K562 (cell line): ENCODE measurements at regions not wholly inside any gene's neighbourhood (a gene's known extent, or its start where the extent isn't known, plus 50 kb on each side); places are given as distances from the start of the nearest gene placed in this dataset.

Experiments used
- ATAC-seq: fragments of 200-7000 bp; cut with Tn5 transposase; 3 replicates; pipeline ENCODE4 v1.9.1; 2020; ENCODE audit warnings: moderate library complexity
- BruUV-seq: library from RNA; stranded (reverse); fragments of 400-500 nt; replicated peaks from 2 replicates; lab custom pipeline; 2021; lab: Mats Ljungman, UMichigan
- CTCF ChIA-PET: fragments of 300-600 bp; formaldehyde crosslinking; extraction: SDS; loops from one replicate; lab custom pipeline; 2021; ENCODE audit warnings: low intra/inter-chr PET ratio; lab: Yijun Ruan, JAX
- POLR2A ChIA-PET: fragments of 300-600, 350-650 bp; sonication (Branson Sonifier 250); formaldehyde crosslinking; extraction: SDS; loops from one replicate; lab custom pipeline; 2021; ENCODE audit warnings: antibody characterized with exemption, inconsistent platforms; lab: Yijun Ruan, JAX
- DNase-seq, 4 experiments: peaks; one replicate each; pipeline versions ENCODE4 v3.0.0 to v3.0.0-alpha.2; 2011 to 2018; ENCODE audit warnings: low spot score in 3 of 4, mixed read lengths in 3 of 4; ENCODE audit errors: extremely low read depth in 1 of 4
- FAIRE-seq: peaks from 2 replicates; lab custom pipeline; 2011; peaks lifted over from hg19 to GRCh38; lab: Jason Lieb, UNC
- H2AFZ ChIP-seq: 2 replicates; pipeline ENCODE4 v1.6.0; 2011; ENCODE audit warnings: low read depth, low read length, control low read depth, inconsistent platforms
- H3K27ac ChIP-seq: fragments of 200-600 bp; 3 replicates; pipeline ENCODE4 v1.8.0; 2011; ENCODE audit warnings: low read depth, mild to moderate bottlenecking, control low read depth, inconsistent platforms, low read length, moderate library complexity, mixed read lengths; ENCODE audit errors: extremely low read depth
- H3K27me3 ChIP-seq, 2 experiments: fragments of 300-600 bp in 1 of 2; 2 replicates in 1 of 2; 3 replicates in 1 of 2; pipeline versions ENCODE4 v1.6.0 to v1.8.0; 2011; ENCODE audit warnings: inconsistent platforms in 2 of 2, low read length in 2 of 2, mild to moderate bottlenecking in 1 of 2, mixed read lengths in 1 of 2, moderate library complexity in 1 of 2; ENCODE audit not compliant: control insufficient read depth in 2 of 2, insufficient read depth in 2 of 2
- H3K36me3 ChIP-seq: fragments of 300-600 bp; 3 replicates; pipeline ENCODE4 v1.8.0; 2011; ENCODE audit warnings: mild to moderate bottlenecking, low read length, inconsistent platforms; ENCODE audit not compliant: control insufficient read depth, insufficient read depth
- H3K4me1 ChIP-seq, 2 experiments: fragments of 200-600 bp in 1 of 2; replicated peaks in 1 of 2; 2 replicates in 1 of 2; 3 replicates in 1 of 2; pipeline versions ENCODE4 v1.5.1 to v1.8.0; 2011; ENCODE audit warnings: inconsistent platforms in 2 of 2, low read length in 2 of 2, mild to moderate bottlenecking in 1 of 2, mixed read lengths in 1 of 2, moderate library complexity in 1 of 2; ENCODE audit not compliant: control insufficient read depth in 2 of 2, insufficient read depth in 2 of 2
- H3K4me2 ChIP-seq: 2 replicates; pipeline ENCODE4 v1.6.1; 2011; ENCODE audit warnings: low read length, control low read depth, inconsistent platforms, mixed read lengths; ENCODE audit not compliant: insufficient read depth
- H3K4me3 ChIP-seq: fragments of 200-600 bp; sonication (generic), shearing (Covaris generic); 2 replicates; pipeline ENCODE4 v1.5.1; 2016; ENCODE audit warnings: control low read depth, inconsistent platforms
- H3K79me2 ChIP-seq: fragments of 200-600 bp; 3 replicates; pipeline ENCODE4 v1.8.0; 2011; ENCODE audit warnings: low read length, inconsistent platforms; ENCODE audit not compliant: control insufficient read depth, insufficient read depth
- H3K9ac ChIP-seq, 2 experiments: 2 replicates each; pipeline versions ENCODE4 v1.6.0 to v1.6.1; 2011; ENCODE audit warnings: low read depth in 2 of 2, low read length in 2 of 2, control low read depth in 1 of 2, inconsistent platforms in 1 of 2, mild to moderate bottlenecking in 1 of 2, mixed read lengths in 1 of 2; ENCODE audit not compliant: insufficient read depth in 1 of 2
- H3K9me1 ChIP-seq: one replicate; pipeline ENCODE4 v1.6.0; 2011; ENCODE audit warnings: inconsistent platforms, mild to moderate bottlenecking, low read length, moderate library complexity; ENCODE audit not compliant: control insufficient read depth, insufficient read depth
- H3K9me3 ChIP-seq: replicated peaks from 2 replicates; pipeline ENCODE4 v1.5.1; 2011; ENCODE audit warnings: low read depth, low read length, inconsistent platforms; ENCODE audit not compliant: control insufficient read depth, insufficient read depth
- H4K20me1 ChIP-seq: replicated peaks from 2 replicates; pipeline ENCODE4 v1.6.1; 2011; ENCODE audit warnings: low read length, inconsistent platforms, mixed read lengths; ENCODE audit not compliant: control insufficient read depth, insufficient read depth
- CHD7 ChIP-seq: fragments of 200-600 bp; sonication (generic); IDR thresholded peaks from one replicate; pipeline ENCODE4 v1.6.1; 2012; ENCODE audit warnings: mild to moderate bottlenecking, low read depth, low read length, inconsistent platforms
- ETV6 ChIP-seq, 3 experiments: fragments of 150-350 bp in 1 of 3; sonication (generic) in 1 of 3; formaldehyde crosslinking in 1 of 3; IDR thresholded peaks; 2 replicates each; pipeline versions ENCODE4 v1.6.1 to v1.8.0; 2014 to 2022; ENCODE audit warnings: borderline replicate concordance in 2 of 3, low read depth in 2 of 3, antibody characterized with exemption in 1 of 3, low read length in 1 of 3, mild to moderate bottlenecking in 1 of 3, missing genetic modification reagents in 1 of 3
- KLF16 ChIP-seq: IDR thresholded peaks from 2 replicates; pipeline ENCODE4 v1.6.1; 2016; ENCODE audit warnings: antibody characterized with exemption
- MED1 ChIP-seq: sonication (generic); formaldehyde crosslinking; IDR thresholded peaks from 2 replicates; pipeline ENCODE4 v1.8.1; 2023; ENCODE audit warnings: missing genetic modification reagents, borderline replicate concordance
- PRMT5 ChIP-seq: sonication (generic); formaldehyde crosslinking; IDR thresholded peaks from 2 replicates; pipeline ENCODE4 v1.5.0; 2020; ENCODE audit warnings: missing genetic modification reagents
- RBM25 ChIP-seq: fragments of 200-400 bp; formaldehyde crosslinking; IDR thresholded peaks from 2 replicates; pipeline ENCODE4 v1.6.1; 2018; ENCODE audit warnings: low read length, low read depth, moderate library complexity; ENCODE audit not compliant: severe bottlenecking
- ZNF134 ChIP-seq: fragments of 250-450 bp; sonication (Bioruptor Pico); conservative IDR thresholded peaks from 2 replicates; pipeline ENCODE4 v1.4.0; 2020
- WGBS: fragments of 100-300 bp; shearing (Covaris generic); methylation state at CpG from one replicate; pipeline ENCODE4 v1.1.6; 2016; ENCODE audit warnings: low coverage, mixed read lengths; ENCODE audit not compliant: insufficient coverage; ENCODE audit errors: missing lambda C conversion rate; 5-methylcytosine and 5-hydroxymethylcytosine counted together
- in situ Hi-C: fragments of 300-500 bp; cut with MboI; formaldehyde crosslinking; loops from 4 replicates; pipeline ENCODE4 v1.15.0; 2018; ENCODE audit warnings: inconsistent platforms, mixed read lengths
- intact Hi-C: fragments of 100-400 bp; cut with micrococcal nuclease; formaldehyde crosslinking; loops from 2 replicates; pipeline ENCODE4 v1.14.2; 2022
- TF ChIP-seq, protein P1 (sequence below): fragments of 250-450 bp; sonication (Bioruptor Pico); IDR thresholded peaks from 2 replicates; pipeline ENCODE4 v1.4.0; 2020; ENCODE audit warnings: mild to moderate bottlenecking, moderate library complexity

DNA sequence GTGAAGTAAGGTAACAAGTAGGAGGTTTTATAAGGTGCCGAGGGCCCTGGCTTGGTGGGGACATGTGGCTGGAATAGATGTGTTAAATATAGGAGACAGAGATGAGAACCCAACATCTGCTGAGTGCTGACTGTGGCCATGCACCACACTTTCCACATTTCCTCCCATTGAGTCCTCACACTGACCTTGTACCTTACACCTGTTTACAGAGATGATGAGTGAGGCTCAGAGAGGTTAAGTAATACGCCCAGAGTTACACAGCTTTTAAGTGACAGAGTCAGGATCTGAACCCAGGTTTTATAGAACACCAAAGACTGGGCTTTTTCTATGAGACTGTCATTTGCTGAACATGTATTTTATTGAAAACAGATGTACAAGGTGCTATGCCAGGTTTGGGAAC lies 70.8 kb upstream of the LTA4H start:
- H3K27ac ChIP-seq = no peak overlapping the region
- no peak overlapping the region for H3K4me3 ChIP-seq
- ATAC-seq (no peak), FAIRE-seq (no peak)
- ChIA-PET POLR2A (no interaction called here), CTCF (no interaction called here)
- H3K4me1 ChIP-seq = no peaks in the 10 kb centered on the region; a peak in 1 of 5 replicates
- 12% methylated on average over 2 of the region's 2 CpGs for WGBS
- no peak overlapping the region for H3K4me2 ChIP-seq
- BruUV-seq = no TSS peak
- H2AFZ ChIP-seq = no peak overlapping the region
- TF ChIP-seq ZNF134 (CRISPR knock-in tag) (no peak), PRMT5 (no peak), MED1 (no peak), CHD7 (no peak), KLF16 (no peak), RBM25 (peak; percentile 31), ETV6 (IDR thresholded peaks at IDR 0.05; ENCODE audit: borderline replicate concordance in 1 of 2, low read depth in 2 of 2, low read length in 1 of 2) (no peak), ETV6 (CRISPR knock-in tag; IDR thresholded peaks at IDR 0.05; ENCODE audit: borderline replicate concordance) (no peak)
- TF ChIP-seq, protein P1, sequence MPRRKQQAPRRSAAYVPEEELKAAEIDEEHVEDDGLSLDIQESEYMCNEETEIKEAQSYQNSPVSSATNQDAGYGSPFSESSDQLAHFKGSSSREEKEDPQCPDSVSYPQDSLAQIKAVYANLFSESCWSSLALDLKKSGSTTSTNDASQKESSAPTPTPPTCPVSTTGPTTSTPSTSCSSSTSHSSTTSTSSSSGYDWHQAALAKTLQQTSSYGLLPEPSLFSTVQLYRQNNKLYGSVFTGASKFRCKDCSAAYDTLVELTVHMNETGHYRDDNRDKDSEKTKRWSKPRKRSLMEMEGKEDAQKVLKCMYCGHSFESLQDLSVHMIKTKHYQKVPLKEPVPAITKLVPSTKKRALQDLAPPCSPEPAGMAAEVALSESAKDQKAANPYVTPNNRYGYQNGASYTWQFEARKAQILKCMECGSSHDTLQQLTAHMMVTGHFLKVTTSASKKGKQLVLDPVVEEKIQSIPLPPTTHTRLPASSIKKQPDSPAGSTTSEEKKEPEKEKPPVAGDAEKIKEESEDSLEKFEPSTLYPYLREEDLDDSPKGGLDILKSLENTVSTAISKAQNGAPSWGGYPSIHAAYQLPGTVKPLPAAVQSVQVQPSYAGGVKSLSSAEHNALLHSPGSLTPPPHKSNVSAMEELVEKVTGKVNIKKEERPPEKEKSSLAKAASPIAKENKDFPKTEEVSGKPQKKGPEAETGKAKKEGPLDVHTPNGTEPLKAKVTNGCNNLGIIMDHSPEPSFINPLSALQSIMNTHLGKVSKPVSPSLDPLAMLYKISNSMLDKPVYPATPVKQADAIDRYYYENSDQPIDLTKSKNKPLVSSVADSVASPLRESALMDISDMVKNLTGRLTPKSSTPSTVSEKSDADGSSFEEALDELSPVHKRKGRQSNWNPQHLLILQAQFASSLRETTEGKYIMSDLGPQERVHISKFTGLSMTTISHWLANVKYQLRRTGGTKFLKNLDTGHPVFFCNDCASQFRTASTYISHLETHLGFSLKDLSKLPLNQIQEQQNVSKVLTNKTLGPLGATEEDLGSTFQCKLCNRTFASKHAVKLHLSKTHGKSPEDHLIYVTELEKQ = no peak
- TF ChIP-seq, all 486 proteins: peak for 1
- no peaks in the 10 kb centered on the region for H3K36me3 ChIP-seq
- H3K79me2 ChIP-seq = no peaks in the 10 kb centered on the region
- H3K9ac ChIP-seq = no peak overlapping the region
- intact Hi-C loops = no loop called here
- H3K9me3 ChIP-seq = no peaks in the 10 kb centered on the region
- DNase-seq = no peak
- in situ Hi-C loops = no loop called here
- no peaks in the 10 kb centered on the region for H4K20me1 ChIP-seq
- H3K27me3 ChIP-seq = peaks cover 0 to 5% of the 10 kb centered on the region in 2 experiments; a peak in 1 of 5 replicates
- H3K9me1 ChIP-seq = no peaks in the 10 kb centered on the region
